BE2C (cell line): ENCODE measurements at regions not wholly inside any gene's neighbourhood (a gene's known extent, or its start where the extent isn't known, plus 50 kb on each side); places are given as distances from the start of the nearest gene placed in this dataset.

Experiments used
- DNase-seq: peaks from one replicate; pipeline ENCODE4 v3.0.0-alpha.2; 2020
- H3K27me3 ChIP-seq: fragments of 250-450 bp; sonication (Bioruptor Pico); 2 replicates; pipeline ENCODE4 v1.5.1; 2020; ENCODE audit warnings: mild to moderate bottlenecking
- H3K36me3 ChIP-seq: fragments of 250-450 bp; sonication (Bioruptor Pico); 2 replicates; pipeline ENCODE4 v1.5.1; 2020; ENCODE audit warnings: mild to moderate bottlenecking
- H3K4me1 ChIP-seq: fragments of 250-450 bp; sonication (Bioruptor Pico); 2 replicates; pipeline ENCODE4 v1.5.1; 2020
- H3K4me3 ChIP-seq: 2 replicates; pipeline ENCODE4 v1.5.1; 2011; ENCODE audit warnings: low read depth, low read length
- H3K9me3 ChIP-seq: fragments of 250-450 bp; sonication (Bioruptor Pico); 2 replicates; pipeline ENCODE4 v1.5.1; 2020
- TF ChIP-seq, protein P1 (sequence below): IDR thresholded peaks from 2 replicates; pipeline ENCODE4 v1.5.1; 2012; ENCODE audit warnings: mild to moderate bottlenecking, low read depth, low read length

DNA sequence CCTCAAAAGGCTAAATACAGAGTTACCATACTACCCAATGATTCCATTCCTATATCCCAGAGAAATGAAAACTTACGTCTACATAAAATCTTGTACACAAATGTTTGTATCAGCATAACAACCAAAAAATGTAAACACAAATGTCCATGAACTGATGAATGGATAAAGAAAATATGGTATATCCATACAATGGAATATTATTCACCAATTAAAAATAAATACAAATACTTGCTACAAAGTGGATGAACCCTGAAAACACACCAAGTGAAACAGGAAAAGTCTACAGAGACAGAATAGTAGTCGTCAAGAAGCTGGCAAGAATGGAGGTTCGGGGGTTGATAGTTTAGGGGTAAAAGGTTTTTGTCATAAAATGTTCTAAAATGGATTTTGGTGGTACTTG is 54.0 kb upstream of the ANKRD28 start:
- H3K27me3 ChIP-seq: no peaks in the 10 kb centered on the region
- no peaks in the 10 kb centered on the region for H3K9me3 ChIP-seq
- no peak for DNase-seq
- TF ChIP-seq, protein P1, sequence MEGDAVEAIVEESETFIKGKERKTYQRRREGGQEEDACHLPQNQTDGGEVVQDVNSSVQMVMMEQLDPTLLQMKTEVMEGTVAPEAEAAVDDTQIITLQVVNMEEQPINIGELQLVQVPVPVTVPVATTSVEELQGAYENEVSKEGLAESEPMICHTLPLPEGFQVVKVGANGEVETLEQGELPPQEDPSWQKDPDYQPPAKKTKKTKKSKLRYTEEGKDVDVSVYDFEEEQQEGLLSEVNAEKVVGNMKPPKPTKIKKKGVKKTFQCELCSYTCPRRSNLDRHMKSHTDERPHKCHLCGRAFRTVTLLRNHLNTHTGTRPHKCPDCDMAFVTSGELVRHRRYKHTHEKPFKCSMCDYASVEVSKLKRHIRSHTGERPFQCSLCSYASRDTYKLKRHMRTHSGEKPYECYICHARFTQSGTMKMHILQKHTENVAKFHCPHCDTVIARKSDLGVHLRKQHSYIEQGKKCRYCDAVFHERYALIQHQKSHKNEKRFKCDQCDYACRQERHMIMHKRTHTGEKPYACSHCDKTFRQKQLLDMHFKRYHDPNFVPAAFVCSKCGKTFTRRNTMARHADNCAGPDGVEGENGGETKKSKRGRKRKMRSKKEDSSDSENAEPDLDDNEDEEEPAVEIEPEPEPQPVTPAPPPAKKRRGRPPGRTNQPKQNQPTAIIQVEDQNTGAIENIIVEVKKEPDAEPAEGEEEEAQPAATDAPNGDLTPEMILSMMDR: no peak
- H3K4me1 ChIP-seq: no peaks in the 10 kb centered on the region
- H3K36me3 ChIP-seq: no peaks in the 10 kb centered on the region
- no peak overlapping the region for H3K4me3 ChIP-seq

DNA sequence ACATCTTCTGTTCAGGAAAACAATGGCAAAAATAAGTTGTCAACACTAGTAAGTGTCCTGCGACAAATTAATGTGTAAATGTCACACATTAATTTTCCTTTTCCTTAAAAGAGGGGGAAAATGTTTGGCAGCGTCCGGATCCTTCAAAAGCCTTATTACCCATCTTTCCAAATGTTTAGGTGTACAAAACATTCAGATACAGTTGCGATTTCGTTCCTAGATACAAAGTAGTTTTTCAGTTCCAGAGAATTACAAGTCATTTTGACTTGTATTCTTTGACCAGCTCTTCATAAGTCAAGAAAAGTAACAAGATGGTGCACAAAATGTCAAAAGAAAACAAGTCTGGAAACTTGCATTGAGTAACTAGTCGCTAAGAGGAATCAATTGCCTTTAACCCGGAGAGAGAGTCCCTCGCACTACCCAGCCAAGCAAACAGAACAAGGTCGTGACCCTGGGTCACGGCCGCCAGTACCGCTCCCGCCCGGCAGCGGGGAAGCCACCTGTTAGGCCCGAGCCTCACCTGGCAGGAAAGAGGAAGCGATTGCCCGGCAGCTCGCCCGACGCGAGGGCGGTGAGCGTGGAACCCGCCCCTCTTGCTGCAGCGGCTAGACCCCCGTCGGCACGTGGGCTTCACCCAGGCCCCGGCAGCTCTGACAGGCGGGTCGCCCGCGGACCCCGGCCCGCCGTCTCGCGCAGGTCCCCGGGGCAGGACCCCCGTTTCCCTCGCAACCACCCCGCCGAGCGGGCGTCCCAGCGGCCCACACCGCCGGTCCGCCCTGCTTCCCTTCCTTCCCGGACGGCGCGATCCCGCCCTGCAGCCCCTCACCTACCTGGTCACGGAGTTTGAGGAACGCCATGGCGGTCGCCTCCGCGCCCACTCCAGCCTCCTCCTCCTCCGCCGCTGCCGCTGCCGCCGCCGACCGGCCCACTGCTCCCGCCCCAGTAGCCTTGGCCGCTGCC is 61.0 kb upstream of the ANKRD28 start:
- peak; percentile 12 for DNase-seq

DNA sequence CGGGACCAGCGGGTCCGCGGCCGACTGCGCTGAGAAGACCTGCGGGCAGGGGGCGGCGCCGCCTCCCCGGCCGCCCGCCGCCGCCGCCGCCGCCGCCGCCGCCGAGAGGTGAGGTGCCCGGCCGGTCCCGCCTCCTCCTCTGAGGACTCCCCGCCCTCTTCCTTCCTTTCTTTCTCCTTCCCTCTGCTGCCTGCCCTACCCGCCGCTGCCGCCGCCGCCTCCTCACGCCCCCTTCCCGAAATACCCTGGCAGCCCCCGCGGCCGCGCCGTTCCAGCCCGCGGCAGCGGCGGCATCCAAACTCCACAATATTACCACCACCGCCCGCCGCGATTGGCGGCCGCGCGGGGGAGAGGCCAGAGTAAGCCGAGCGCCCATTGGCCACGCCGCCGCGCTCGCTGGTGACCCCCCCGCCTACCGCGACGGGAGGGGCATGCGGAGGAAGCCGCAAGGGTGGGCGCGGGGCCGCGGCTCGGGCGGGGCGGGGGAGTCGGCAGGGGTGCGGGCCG is 61.8 kb upstream of the ANKRD28 start:
- TF ChIP-seq, protein P1: no peak
- Histone ChIP-seq H3K36me3 (no peaks in the 10 kb centered on the region), H3K4me3 (peak overlapping the region; percentile 67), H3K27me3 (no peaks in the 10 kb centered on the region), H3K9me3 (no peaks in the 10 kb centered on the region), H3K4me1 (no peaks in the 10 kb centered on the region)
- DNase-seq: peak; percentile 84

More for the DNA sequence above, 61.0 kb upstream of the ANKRD28 start:
- Histone ChIP-seq H3K36me3 (no peaks in the 10 kb centered on the region), H3K27me3 (no peaks in the 10 kb centered on the region), H3K4me1 (no peaks in the 10 kb centered on the region), H3K4me3 (peak overlapping the region; percentile 67), H3K9me3 (no peaks in the 10 kb centered on the region)
- TF ChIP-seq, protein P1: no peak

GRCh38 chr3:15860014-15860934 is 62.5 kb upstream of the ANKRD28 start:
- DNase-seq: peak; percentile 33
- no peaks in the 10 kb centered on the region for H3K36me3 ChIP-seq
- H3K9me3 ChIP-seq: no peaks in the 10 kb centered on the region
- H3K4me3 ChIP-seq: peak overlapping the region; percentile 62
- no peaks in the 10 kb centered on the region for H3K27me3 ChIP-seq
- TF ChIP-seq, protein P1: no peak
- H3K4me1 ChIP-seq: no peaks in the 10 kb centered on the region

DNA sequence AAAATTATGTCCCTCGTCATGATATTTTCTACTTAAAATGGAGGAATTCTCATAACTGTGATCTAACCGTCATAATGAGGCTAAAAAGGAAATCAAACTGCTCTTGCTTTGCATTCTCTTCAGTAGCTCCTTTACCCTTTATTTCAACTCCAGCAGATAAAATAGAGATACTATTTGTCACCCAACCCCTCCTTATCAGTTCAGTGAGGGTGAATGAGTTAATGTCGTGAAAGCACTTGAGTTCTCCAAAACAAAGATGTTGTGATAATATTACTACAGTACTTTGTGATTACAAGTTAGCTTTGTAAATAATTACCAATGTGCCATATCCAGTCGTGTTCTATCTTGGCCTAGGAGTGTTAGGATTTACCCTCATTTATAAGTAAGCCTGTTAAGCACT is 63.4 kb upstream of the ANKRD28 start:
- DNase-seq: no peak
- Histone ChIP-seq H3K27me3 (no peaks in the 10 kb centered on the region), H3K4me1 (no peaks in the 10 kb centered on the region), H3K9me3 (no peaks in the 10 kb centered on the region), H3K36me3 (no peaks in the 10 kb centered on the region), H3K4me3 (no peak overlapping the region; the same call in 1 of the 2 replicates)
- TF ChIP-seq, protein P1: no peak
